Colon (tissue), 2 donors: ENCODE measurements at regions not wholly inside any gene's neighbourhood (a gene's known extent, or its start where the extent isn't known, plus 50 kb on each side); places are given as distances from the start of the nearest gene placed in this dataset.

ENCODE experiments used
- FAIRE-seq: peaks from 2 replicates; lab custom pipeline; 2012; peaks lifted over from hg19 to GRCh38; lab: Jason Lieb, UNC
- donor health status: control.
- donor health status: control.

DNA sequence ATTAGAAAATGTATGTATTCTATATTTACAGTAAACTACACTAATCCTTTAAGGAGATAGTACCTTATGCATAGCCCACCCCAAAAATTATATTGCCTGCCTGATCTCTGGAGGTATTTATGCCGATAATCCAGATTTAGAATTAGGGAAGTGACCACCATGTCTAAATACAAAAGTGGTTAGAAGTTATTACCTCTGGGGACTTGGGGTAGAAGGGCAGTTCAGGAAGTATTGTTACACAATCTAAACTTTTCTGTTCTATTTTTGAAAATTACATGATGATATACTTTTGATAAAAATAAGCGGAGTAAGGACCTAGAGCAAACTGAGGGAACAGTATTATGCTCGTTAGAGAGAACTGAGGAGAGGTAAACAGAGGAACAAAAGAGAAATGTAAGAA lies 90.5 kb upstream of the ZP4 start:
- FAIRE-seq = no peak

DNA sequence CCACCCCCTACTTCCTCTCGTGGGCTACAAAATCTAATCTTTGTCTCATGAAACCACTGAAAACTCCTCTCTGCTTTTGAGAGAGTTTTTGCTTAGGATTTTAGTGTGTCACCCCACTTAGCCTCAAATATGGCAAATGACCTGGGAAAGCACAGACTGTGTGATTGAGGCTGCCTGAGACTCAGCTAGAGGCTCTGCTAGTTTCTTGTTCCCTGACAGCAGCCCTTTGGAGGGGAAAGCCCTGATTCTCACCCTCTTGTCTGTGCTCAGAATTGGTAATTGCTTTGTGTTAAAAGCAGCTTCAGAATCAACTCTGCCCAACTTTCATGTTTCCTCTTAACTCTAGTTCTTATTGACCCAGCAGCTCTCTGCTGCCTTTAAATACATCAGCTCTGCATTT lies 85.6 kb upstream of the ZP4 start:
- no peak for FAIRE-seq

DNA sequence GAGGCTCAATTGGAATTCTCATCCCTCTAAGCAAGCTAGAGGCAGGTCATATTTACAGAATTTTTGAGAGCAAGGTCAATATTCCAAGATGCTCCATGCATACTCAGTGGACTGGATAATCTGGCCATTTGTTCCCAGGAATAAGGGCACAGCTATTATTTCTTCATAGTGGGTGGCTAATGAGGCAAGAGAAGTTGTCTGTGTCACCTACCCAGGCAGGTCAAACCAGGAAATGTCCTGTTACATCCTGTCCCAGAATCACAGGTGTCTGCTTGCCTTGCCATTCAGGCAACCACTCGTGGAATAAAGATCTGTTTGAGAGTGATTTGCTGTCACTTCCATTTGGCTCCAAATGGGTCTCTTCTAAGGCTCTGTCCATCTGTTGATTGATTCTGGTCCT lies 85.2 kb upstream of the ZP4 start:
- no peak for FAIRE-seq

DNA sequence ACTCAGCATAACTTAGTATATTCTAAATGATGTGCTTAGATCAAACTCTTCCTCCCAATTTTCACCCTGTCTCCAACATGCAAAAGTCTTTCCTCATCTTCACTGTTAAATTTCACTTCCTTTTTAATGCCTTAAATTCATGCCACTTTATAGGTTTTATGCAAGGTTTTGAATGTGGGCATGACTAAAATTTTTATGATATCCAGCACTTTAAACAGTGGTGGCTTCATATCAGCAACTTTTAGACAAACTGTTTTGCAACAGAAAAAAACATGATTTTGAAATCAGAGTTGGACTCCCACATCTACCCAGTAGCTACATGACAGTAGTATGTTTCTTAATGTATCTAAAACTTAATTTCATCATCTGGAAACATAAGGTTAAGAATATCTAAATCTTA lies 84.7 kb upstream of the ZP4 start:
- no peak for FAIRE-seq

DNA sequence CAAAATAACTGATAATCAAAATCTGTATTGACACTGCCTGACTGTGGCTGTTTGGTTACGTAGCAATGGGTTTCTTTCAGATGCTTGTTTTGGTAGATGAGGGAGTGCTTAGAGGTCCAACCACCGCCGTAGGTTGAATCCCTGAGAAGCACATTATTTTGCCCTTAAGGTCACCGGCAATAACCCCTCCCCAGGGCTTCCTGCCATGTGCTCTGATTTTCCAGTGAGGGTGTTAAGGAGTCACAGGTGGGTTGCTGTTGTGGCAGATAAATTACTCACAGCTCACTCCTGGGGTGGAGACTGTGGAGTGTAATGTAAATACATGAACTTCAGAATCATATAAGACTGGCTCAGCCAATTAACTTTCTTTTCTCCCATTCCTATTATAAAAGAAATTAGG lies 81.5 kb upstream of the ZP4 start:
- no peak for FAIRE-seq

DNA sequence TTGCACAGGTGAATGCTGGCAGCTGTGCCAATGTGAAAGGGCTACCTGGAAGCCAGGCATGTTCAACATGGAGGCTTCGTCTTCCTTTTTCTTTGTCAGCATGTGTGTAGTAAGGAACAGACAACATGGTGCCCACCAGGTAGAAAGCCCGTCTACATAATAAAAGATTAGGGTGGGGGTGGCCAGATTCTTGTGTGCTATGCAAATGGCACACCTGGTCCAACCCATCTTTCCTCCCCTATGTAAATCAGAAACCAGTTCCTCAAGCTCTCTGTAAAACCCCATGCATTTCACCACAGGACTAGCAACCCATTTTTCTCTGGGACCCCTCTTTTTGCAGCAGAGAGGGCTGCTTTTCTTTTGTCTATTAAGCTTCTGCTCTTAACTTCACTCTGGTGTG lies 72.3 kb upstream of the ZP4 start:
- no peak for FAIRE-seq

DNA sequence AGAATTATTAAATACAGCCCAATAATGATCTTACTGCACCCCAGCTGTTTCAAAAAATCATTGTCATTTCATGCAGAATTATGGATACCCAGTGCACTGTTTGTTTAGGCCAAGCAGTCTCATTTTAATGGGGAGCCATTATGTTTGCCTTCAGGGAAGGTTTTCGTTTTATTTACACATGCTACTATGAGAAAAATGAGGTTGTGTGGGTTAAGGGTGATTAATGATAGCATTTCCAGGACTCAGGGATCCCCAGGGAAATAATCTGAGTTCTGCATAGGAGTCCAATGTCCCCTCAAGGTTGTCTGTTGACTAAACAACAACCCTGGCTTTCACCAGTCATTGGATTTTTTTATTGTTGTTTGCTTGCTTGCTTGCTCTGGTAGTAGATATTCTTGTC lies 71.0 kb upstream of the ZP4 start:
- no peak for FAIRE-seq

DNA sequence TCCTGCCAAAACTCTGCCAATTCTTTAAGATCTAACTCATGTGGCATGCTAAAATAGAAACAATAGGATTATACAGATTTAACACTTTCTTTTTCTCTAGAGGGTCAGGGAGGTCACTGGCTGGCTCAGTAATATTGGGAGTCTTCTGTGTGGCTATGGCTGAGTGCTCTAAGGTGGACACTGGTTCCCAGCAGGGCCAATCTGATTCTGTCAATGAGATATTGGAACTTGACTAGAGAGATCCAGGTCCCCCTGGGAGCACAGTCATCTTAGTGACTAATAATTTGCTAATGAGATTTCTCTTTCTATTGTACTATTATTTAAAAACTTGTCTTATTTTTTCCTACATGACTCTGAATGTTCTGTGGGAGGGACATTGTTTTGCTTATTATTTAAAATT lies 69.1 kb upstream of the ZP4 start:
- FAIRE-seq = no peak

DNA sequence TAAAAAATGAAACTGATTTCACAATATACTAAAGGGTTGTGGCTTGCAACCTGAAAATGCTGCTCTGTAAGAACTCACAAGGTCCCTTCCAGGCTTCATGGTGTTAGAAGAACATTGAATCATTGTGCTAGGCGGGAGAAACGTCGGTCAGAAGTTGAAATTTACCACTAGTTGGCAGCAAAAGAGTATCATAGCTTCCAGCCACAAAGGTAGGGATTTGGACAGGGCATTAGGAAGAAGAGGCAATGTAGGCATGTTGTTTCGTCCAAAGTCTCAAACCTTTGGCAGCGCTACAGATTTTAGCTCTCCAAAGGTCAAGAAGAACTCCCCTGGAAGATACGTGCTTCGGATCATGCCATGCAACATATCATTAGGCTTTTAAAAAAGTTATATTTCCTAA lies 62.5 kb upstream of the ZP4 start:
- FAIRE-seq = no peak
